ENCODE measurements at regions not wholly inside any gene's neighbourhood (a gene's known extent, or its start where the extent isn't known, plus 50 kb on each side); places are given as distances from the start of the nearest gene placed in this dataset.

DNA sequence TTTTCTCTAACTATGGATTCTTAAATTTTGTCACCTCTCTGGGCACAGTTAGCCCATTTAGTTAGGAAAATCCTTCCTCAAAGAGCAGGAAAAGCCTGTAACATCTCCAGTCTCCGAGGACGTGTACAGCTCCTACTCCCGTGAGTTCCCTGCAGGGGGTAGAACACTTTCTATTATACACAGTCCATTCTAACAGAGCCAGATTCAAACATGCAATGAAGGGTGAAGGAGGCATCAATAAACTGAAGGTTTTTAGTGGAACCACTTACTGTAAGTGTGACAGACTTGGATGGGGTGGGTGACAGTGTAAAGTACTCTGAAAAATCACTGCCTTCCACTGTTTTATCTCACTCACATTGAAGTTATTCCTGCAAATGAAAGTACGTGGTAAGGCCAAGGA, 204.7 kb upstream of the DACH1 start (continued):
- TF ChIP-seq, protein P1, sequence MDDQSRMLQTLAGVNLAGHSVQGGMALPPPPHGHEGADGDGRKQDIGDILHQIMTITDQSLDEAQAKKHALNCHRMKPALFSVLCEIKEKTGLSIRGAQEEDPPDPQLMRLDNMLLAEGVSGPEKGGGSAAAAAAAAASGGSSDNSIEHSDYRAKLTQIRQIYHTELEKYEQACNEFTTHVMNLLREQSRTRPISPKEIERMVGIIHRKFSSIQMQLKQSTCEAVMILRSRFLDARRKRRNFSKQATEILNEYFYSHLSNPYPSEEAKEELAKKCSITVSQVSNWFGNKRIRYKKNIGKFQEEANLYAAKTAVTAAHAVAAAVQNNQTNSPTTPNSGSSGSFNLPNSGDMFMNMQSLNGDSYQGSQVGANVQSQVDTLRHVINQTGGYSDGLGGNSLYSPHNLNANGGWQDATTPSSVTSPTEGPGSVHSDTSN (IDR thresholded peaks at IDR 0.05), result no peak

DNA sequence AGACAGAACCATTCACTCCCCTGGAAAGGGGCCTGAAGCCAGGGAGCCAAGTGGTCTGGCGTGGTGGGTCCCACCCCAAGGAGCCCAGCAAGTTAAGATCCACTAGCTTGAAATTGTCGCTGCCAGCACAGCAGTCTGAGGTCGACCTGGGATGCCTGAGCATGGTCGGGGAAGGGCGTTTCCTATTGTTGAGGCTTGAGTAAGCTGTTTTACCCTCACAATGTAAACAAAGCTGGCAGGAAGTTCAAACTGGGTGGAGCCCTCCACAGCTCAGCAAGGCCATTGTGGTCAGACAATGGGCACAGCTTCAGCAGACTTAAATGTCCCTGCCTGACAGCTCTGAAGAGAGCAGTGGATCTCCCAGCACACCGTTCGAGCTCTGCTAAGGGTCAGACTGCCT, 195.6 kb upstream of the DACH1 start:
- Histone ChIP-seq H3K79me2 (ENCODE audit: insufficient read depth) (no peaks in the 10 kb centered on the region), H3K36me3 (replicated peaks in 1 of 2; ENCODE audit: control insufficient read depth in 1 of 2, insufficient read depth in 2 of 2, low read length in 1 of 2) (no peaks in the 10 kb centered on the region), H2AFZ (ENCODE audit: low read depth) (no peak overlapping the region), H3K9me2 (no peaks in the 10 kb centered on the region; the same call in 1 of the 2 replicates), H3K27ac (ENCODE audit: low read depth in 2 of 2, low read length in 1 of 2) (no peak overlapping the region), H3K9ac (no peak overlapping the region), H3K4me2 (no peak overlapping the region), H3K4me3 (ENCODE audit: low read depth in 2 of 2, low read length in 1 of 2) (no peak overlapping the region), H3K27me3 (ENCODE audit: insufficient read depth) (no peaks in the 10 kb centered on the region), H4K20me1 (ENCODE audit: insufficient read depth) (no peaks in the 10 kb centered on the region), H3K4me1 (ENCODE audit: control insufficient read depth in 1 of 2, insufficient read depth in 2 of 2, low read depth in 1 of 2, low read length in 1 of 2) (no peaks in the 10 kb centered on the region), H3K9me3 (peaks cover 5% of the 10 kb centered on the region; the same call in 1 of the 2 replicates), H3F3A (replicated peaks; ENCODE audit: insufficient read depth) (no peaks in the 10 kb centered on the region)
- ChIA-PET POLR2A (no interaction called here), CTCF (no interaction called here)
- TF ChIP-seq EZH2phosphoT487 (IDR thresholded peaks at IDR 0.05; ENCODE audit: borderline replicate concordance, low read depth), result no peak
- TF ChIP-seq FOXJ3 (CRISPR knock-in tag; IDR thresholded peaks at IDR 0.05), result no peak
- TF ChIP-seq, protein P2, sequence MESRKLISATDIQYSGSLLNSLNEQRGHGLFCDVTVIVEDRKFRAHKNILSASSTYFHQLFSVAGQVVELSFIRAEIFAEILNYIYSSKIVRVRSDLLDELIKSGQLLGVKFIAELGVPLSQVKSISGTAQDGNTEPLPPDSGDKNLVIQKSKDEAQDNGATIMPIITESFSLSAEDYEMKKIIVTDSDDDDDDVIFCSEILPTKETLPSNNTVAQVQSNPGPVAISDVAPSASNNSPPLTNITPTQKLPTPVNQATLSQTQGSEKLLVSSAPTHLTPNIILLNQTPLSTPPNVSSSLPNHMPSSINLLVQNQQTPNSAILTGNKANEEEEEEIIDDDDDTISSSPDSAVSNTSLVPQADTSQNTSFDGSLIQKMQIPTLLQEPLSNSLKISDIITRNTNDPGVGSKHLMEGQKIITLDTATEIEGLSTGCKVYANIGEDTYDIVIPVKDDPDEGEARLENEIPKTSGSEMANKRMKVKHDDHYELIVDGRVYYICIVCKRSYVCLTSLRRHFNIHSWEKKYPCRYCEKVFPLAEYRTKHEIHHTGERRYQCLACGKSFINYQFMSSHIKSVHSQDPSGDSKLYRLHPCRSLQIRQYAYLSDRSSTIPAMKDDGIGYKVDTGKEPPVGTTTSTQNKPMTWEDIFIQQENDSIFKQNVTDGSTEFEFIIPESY (IDR thresholded peaks at IDR 0.05; ENCODE audit: borderline replicate concordance, low read depth), result no peak
- no peak for TF ChIP-seq EP300 (IDR thresholded peaks at IDR 0.05; ENCODE audit: borderline replicate concordance in 1 of 2, low read depth in 1 of 2, low read length in 1 of 2)
- TF ChIP-seq, protein P3, sequence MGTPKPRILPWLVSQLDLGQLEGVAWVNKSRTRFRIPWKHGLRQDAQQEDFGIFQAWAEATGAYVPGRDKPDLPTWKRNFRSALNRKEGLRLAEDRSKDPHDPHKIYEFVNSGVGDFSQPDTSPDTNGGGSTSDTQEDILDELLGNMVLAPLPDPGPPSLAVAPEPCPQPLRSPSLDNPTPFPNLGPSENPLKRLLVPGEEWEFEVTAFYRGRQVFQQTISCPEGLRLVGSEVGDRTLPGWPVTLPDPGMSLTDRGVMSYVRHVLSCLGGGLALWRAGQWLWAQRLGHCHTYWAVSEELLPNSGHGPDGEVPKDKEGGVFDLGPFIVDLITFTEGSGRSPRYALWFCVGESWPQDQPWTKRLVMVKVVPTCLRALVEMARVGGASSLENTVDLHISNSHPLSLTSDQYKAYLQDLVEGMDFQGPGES (IDR thresholded peaks at IDR 0.05; ENCODE audit: low read depth, low read length), result no peak
- TF ChIP-seq, protein P4, sequence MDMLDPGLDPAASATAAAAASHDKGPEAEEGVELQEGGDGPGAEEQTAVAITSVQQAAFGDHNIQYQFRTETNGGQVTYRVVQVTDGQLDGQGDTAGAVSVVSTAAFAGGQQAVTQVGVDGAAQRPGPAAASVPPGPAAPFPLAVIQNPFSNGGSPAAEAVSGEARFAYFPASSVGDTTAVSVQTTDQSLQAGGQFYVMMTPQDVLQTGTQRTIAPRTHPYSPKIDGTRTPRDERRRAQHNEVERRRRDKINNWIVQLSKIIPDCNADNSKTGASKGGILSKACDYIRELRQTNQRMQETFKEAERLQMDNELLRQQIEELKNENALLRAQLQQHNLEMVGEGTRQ (IDR thresholded peaks at IDR 0.05; ENCODE audit: borderline replicate concordance, low read depth, low read length), result no peak
- TF ChIP-seq GABPA (IDR thresholded peaks at IDR 0.05; ENCODE audit: low read depth), result no peak
- TF ChIP-seq, protein P5, sequence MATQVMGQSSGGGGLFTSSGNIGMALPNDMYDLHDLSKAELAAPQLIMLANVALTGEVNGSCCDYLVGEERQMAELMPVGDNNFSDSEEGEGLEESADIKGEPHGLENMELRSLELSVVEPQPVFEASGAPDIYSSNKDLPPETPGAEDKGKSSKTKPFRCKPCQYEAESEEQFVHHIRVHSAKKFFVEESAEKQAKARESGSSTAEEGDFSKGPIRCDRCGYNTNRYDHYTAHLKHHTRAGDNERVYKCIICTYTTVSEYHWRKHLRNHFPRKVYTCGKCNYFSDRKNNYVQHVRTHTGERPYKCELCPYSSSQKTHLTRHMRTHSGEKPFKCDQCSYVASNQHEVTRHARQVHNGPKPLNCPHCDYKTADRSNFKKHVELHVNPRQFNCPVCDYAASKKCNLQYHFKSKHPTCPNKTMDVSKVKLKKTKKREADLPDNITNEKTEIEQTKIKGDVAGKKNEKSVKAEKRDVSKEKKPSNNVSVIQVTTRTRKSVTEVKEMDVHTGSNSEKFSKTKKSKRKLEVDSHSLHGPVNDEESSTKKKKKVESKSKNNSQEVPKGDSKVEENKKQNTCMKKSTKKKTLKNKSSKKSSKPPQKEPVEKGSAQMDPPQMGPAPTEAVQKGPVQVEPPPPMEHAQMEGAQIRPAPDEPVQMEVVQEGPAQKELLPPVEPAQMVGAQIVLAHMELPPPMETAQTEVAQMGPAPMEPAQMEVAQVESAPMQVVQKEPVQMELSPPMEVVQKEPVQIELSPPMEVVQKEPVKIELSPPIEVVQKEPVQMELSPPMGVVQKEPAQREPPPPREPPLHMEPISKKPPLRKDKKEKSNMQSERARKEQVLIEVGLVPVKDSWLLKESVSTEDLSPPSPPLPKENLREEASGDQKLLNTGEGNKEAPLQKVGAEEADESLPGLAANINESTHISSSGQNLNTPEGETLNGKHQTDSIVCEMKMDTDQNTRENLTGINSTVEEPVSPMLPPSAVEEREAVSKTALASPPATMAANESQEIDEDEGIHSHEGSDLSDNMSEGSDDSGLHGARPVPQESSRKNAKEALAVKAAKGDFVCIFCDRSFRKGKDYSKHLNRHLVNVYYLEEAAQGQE (IDR thresholded peaks at IDR 0.05; ENCODE audit: low read depth, low read length), result no peak
- no peak for TF ChIP-seq RXRA (IDR thresholded peaks at IDR 0.05; ENCODE audit: borderline replicate concordance, low read depth)
- TF ChIP-seq NRF1 (IDR thresholded peaks at IDR 0.05; ENCODE audit: low read depth, low read length), result no peak
- TF ChIP-seq TCF12 (IDR thresholded peaks at IDR 0.05), result no peak
- no peak for TF ChIP-seq CHD2 (IDR thresholded peaks at IDR 0.05; ENCODE audit: low read length, partially characterized antibody)
- DNase-seq, result no peak
- WGBS (ENCODE audit: low lambda C conversion rate), result no CpG with 5 or more reads among the region's 7 CpGs

All from SK-N-SH (cell line).